ENCODE measurements at regions not wholly inside any gene's neighbourhood (a gene's known extent, or its start where the extent isn't known, plus 50 kb on each side); places are given as distances from the start of the nearest gene placed in this dataset.

GRCh38 chr3:3346556-3346955, 167.1 kb upstream of the CRBN start:
- no peak for TF ChIP-seq CTCF (IDR thresholded peaks at IDR 0.05; ENCODE audit: control extremely low read depth, extremely low read depth)
- Histone ChIP-seq H3K4me1 (ENCODE audit: control insufficient read depth in 5 of 5, insufficient read depth in 5 of 5, low read length in 5 of 5) (peaks cover 0 to 11% (median 0%) of the 10 kb centered on the region in 5 donors), H3K36me3 (ENCODE audit: control insufficient read depth in 4 of 4, insufficient read depth in 4 of 4, low read length in 4 of 4) (no peaks in the 10 kb centered on the region), H3K9ac (ENCODE audit: insufficient read depth in 1 of 2, low read length in 2 of 2) (no peak overlapping the region), H3K9me3 (ENCODE audit: control insufficient read depth in 4 of 4, insufficient read depth in 3 of 4, low read length in 3 of 4) (peaks cover 0 to 3% (median 0%) of the 10 kb centered on the region in 4 donors), H3K27me3 (ENCODE audit: control insufficient read depth in 3 of 3, insufficient read depth in 3 of 3, low read length in 2 of 3) (no peaks in the 10 kb centered on the region), H3K27ac (ENCODE audit: low read depth in 1 of 2, low read length in 1 of 2) (no peak overlapping the region), H3K4me3 (no peak overlapping the region)
- DNase-seq (no peak), ATAC-seq (ENCODE audit: insufficient read depth, low FRiP score) (no peak)
- WGBS, 2 donors: 69 to 84% methylated on average over 2 of the region's 2 CpGs

- no peak overlapping the region for H3K9ac ChIP-seq (ENCODE audit: insufficient read depth in 1 of 2, low read length in 2 of 2)
- no peak for ATAC-seq (ENCODE audit: insufficient read depth, low FRiP score)
- H3K27ac ChIP-seq (ENCODE audit: low read depth in 1 of 2, low read length in 1 of 2): no peak overlapping the region
- 88 to 89% methylated on average over 2 of the region's 2 CpGs for WGBS, 2 donors
- no peak overlapping the region for H3K4me3 ChIP-seq
- TF ChIP-seq CTCF (IDR thresholded peaks at IDR 0.05; ENCODE audit: control extremely low read depth, extremely low read depth): no peak
- H3K27me3 ChIP-seq (ENCODE audit: control insufficient read depth in 3 of 3, insufficient read depth in 3 of 3, low read length in 2 of 3): no peaks in the 10 kb centered on the region
- no peak for DNase-seq
- H3K36me3 ChIP-seq (ENCODE audit: control insufficient read depth in 4 of 4, insufficient read depth in 4 of 4, low read length in 4 of 4): no peaks in the 10 kb centered on the region
- no peaks in the 10 kb centered on the region for H3K9me3 ChIP-seq (ENCODE audit: control insufficient read depth in 4 of 4, insufficient read depth in 3 of 4, low read length in 3 of 4)
- H3K4me1 ChIP-seq (ENCODE audit: control insufficient read depth in 5 of 5, insufficient read depth in 5 of 5, low read length in 5 of 5): no peaks in the 10 kb centered on the region
These were observed 162.7 kb upstream of the CRBN start for GRCh38 chr3:3342141-3342540.

- Histone ChIP-seq H3K27me3 (ENCODE audit: control insufficient read depth in 3 of 3, insufficient read depth in 3 of 3, low read length in 2 of 3) (no peaks in the 10 kb centered on the region), H3K4me1 (ENCODE audit: control insufficient read depth in 5 of 5, insufficient read depth in 5 of 5, low read length in 5 of 5) (no peaks in the 10 kb centered on the region), H3K9me3 (ENCODE audit: control insufficient read depth in 4 of 4, insufficient read depth in 3 of 4, low read length in 3 of 4) (no peaks in the 10 kb centered on the region), H3K27ac (ENCODE audit: low read depth in 1 of 2, low read length in 1 of 2) (no peak overlapping the region), H3K9ac (ENCODE audit: insufficient read depth in 1 of 2, low read length in 2 of 2) (no peak overlapping the region), H3K4me3 (no peak overlapping the region), H3K36me3 (ENCODE audit: control insufficient read depth in 4 of 4, insufficient read depth in 4 of 4, low read length in 4 of 4) (no peaks in the 10 kb centered on the region)
- no peak for ATAC-seq (ENCODE audit: insufficient read depth, low FRiP score)
- 74 to 88% methylated on average over 6 of the region's 6 CpGs for WGBS, 2 donors
- no peak for TF ChIP-seq CTCF (IDR thresholded peaks at IDR 0.05; ENCODE audit: control extremely low read depth, extremely low read depth)
- no peak for DNase-seq
These were observed 161.7 kb upstream of the CRBN start for GRCh38 chr3:3340965-3341895.

Data from lung (tissue), 11 donors.